H9 (cell line): ENCODE measurements at regions not wholly inside any gene's neighbourhood (a gene's known extent, or its start where the extent isn't known, plus 50 kb on each side); places are given as distances from the start of the nearest gene placed in this dataset.

Experiments used
- DNase-seq: peaks from one replicate; pipeline ENCODE4 v3.0.0-alpha.2; 2017
- H2AFZ ChIP-seq: one replicate; pipeline ENCODE4 v1.6.1; 2013; ENCODE audit warnings: mild to moderate bottlenecking, low read length, control low read depth, moderate library complexity
- H2AK5ac ChIP-seq: 2 replicates; pipeline ENCODE4 v1.6.1; 2013; ENCODE audit warnings: low read length, control low read depth, mixed read lengths; ENCODE audit not compliant: insufficient read length
- H2BK120ac ChIP-seq: one replicate; pipeline ENCODE4 v1.6.1; 2013; ENCODE audit warnings: low read depth, mild to moderate bottlenecking, low read length, control low read depth, inconsistent platforms; ENCODE audit not compliant: poor library complexity, severe bottlenecking
- H2BK12ac ChIP-seq: 2 replicates; pipeline ENCODE4 v1.6.1; 2013; ENCODE audit warnings: low read length, control low read depth, mixed read lengths, low read depth; ENCODE audit not compliant: insufficient read length
- H2BK15ac ChIP-seq: 2 replicates; pipeline ENCODE4 v1.6.1; 2013; ENCODE audit warnings: low read depth, low read length, control low read depth
- H2BK20ac ChIP-seq: one replicate; pipeline ENCODE4 v1.6.1; 2013; ENCODE audit warnings: low read depth, mild to moderate bottlenecking, low read length, control low read depth, inconsistent platforms; ENCODE audit not compliant: poor library complexity, severe bottlenecking
- H2BK5ac ChIP-seq: 2 replicates; pipeline ENCODE4 v1.6.1; 2013; ENCODE audit warnings: low read length, control low read depth, mixed read lengths; ENCODE audit not compliant: insufficient read length
- H3K14ac ChIP-seq: 2 replicates; pipeline ENCODE4 v1.6.1; 2013; ENCODE audit warnings: low read length, control low read depth; ENCODE audit not compliant: insufficient read depth
- H3K18ac ChIP-seq: 2 replicates; pipeline ENCODE4 v1.6.1; 2013; ENCODE audit warnings: low read depth, mild to moderate bottlenecking, mixed read lengths, low read length, control low read depth; ENCODE audit not compliant: insufficient read length
- H3K23ac ChIP-seq: 2 replicates; pipeline ENCODE4 v1.6.1; 2013; ENCODE audit warnings: low read length, control low read depth, mixed read lengths, low read depth; ENCODE audit not compliant: insufficient read length
- H3K23me2 ChIP-seq: 2 replicates; pipeline ENCODE4 v1.6.1; 2013; ENCODE audit warnings: low read depth, mild to moderate bottlenecking, mixed read lengths, low read length, control low read depth; ENCODE audit not compliant: insufficient read length, poor library complexity, severe bottlenecking
- H3K27ac ChIP-seq: 2 replicates; pipeline ENCODE4 v1.5.1; 2013; ENCODE audit warnings: low read length, control low read depth, mixed read lengths, low read depth; ENCODE audit not compliant: insufficient read length
- H3K27me3 ChIP-seq: 2 replicates; pipeline ENCODE4 v1.6.1; 2013; ENCODE audit warnings: low read length, control low read depth, inconsistent platforms; ENCODE audit not compliant: insufficient read depth
- H3K4ac ChIP-seq: 2 replicates; pipeline ENCODE4 v1.6.1; 2013; ENCODE audit warnings: low read depth, mild to moderate bottlenecking, control low read depth, inconsistent platforms, low read length, moderate library complexity
- H3K4me1 ChIP-seq: 2 replicates; pipeline ENCODE4 v1.6.1; 2013; ENCODE audit warnings: low read length, control low read depth, inconsistent platforms; ENCODE audit not compliant: insufficient read depth
- H3K4me2 ChIP-seq: 2 replicates; pipeline ENCODE4 v1.6.1; 2013; ENCODE audit warnings: low read length, control low read depth, mixed read lengths; ENCODE audit not compliant: insufficient read length, insufficient read depth
- H3K56ac ChIP-seq: 2 replicates; pipeline ENCODE4 v1.6.1; 2013; ENCODE audit warnings: low read depth, mild to moderate bottlenecking, mixed read lengths, low read length, control low read depth; ENCODE audit not compliant: insufficient read length
- H3K79me1 ChIP-seq: 2 replicates; pipeline ENCODE4 v1.6.1; 2013; ENCODE audit warnings: low read depth, mild to moderate bottlenecking, moderate library complexity, low read length, control low read depth, inconsistent platforms; ENCODE audit not compliant: insufficient read depth, poor library complexity, severe bottlenecking
- H3K79me2 ChIP-seq: 2 replicates; pipeline ENCODE4 v1.6.1; 2013; ENCODE audit warnings: low read length, control low read depth, inconsistent platforms; ENCODE audit not compliant: insufficient read depth
- H3K9ac ChIP-seq: 2 replicates; pipeline ENCODE4 v1.6.1; 2013; ENCODE audit warnings: low read length, control low read depth, mixed read lengths; ENCODE audit not compliant: insufficient read length; ENCODE audit errors: extremely low read depth
- H3K9me3 ChIP-seq: one replicate; pipeline ENCODE4 v1.6.1; 2013; ENCODE audit warnings: low read depth, low read length, inconsistent platforms; ENCODE audit not compliant: control insufficient read depth
- H3T11ph ChIP-seq: one replicate; pipeline ENCODE4 v1.6.1; 2013; ENCODE audit warnings: mild to moderate bottlenecking, low read length, control low read depth, inconsistent platforms
- H4K20me1 ChIP-seq: one replicate; pipeline ENCODE4 v1.6.1; 2013; ENCODE audit not compliant: control insufficient read depth, insufficient read length, insufficient read depth
- H4K5ac ChIP-seq: 2 replicates; pipeline ENCODE4 v1.6.1; 2013; ENCODE audit warnings: low read depth, mild to moderate bottlenecking, mixed read lengths, low read length, control low read depth; ENCODE audit not compliant: insufficient read length
- H4K8ac ChIP-seq: replicated peaks from 2 replicates; pipeline ENCODE4 v1.6.1; 2013; ENCODE audit warnings: low read length, control low read depth, mixed read lengths, low read depth; ENCODE audit not compliant: insufficient read length
- H4K91ac ChIP-seq: 2 replicates; pipeline ENCODE4 v1.6.1; 2013; ENCODE audit warnings: low read depth, mild to moderate bottlenecking, moderate library complexity, mixed read lengths, low read length, control low read depth; ENCODE audit not compliant: insufficient read length
- H3K27ac Mint-ChIP-seq, 3 experiments: 2 replicates in 2 of 3; 3 replicates in 1 of 3; pipeline ENCODE4 v1.8.0; 2020 to 2021; ENCODE audit warnings: mixed read lengths in 3 of 3, mild to moderate bottlenecking in 1 of 3, moderate library complexity in 1 of 3
- H3K27me3 Mint-ChIP-seq: 2 replicates; pipeline ENCODE4 v1.8.0; 2021; ENCODE audit warnings: low read depth, mild to moderate bottlenecking, moderate library complexity, mixed read lengths
- H3K36me3 Mint-ChIP-seq, 3 experiments: 2 replicates in 2 of 3; 3 replicates in 1 of 3; pipeline ENCODE4 v1.8.0; 2020 to 2021; ENCODE audit warnings: low read depth in 3 of 3, mixed read lengths in 3 of 3; ENCODE audit not compliant: insufficient read depth in 1 of 3
- H3K4me1 Mint-ChIP-seq, 2 experiments: 2 replicates each; pipeline ENCODE4 v1.8.0; 2020; ENCODE audit warnings: mixed read lengths in 2 of 2
- H3K4me3 Mint-ChIP-seq, 2 experiments: 2 replicates in 1 of 2; 3 replicates in 1 of 2; pipeline ENCODE4 v1.8.0; 2020 to 2021; ENCODE audit warnings: mild to moderate bottlenecking in 2 of 2, mixed read lengths in 2 of 2, moderate library complexity in 1 of 2
- H3K9me3 Mint-ChIP-seq, 2 experiments: 2 replicates in 1 of 2; 3 replicates in 1 of 2; pipeline ENCODE4 v1.8.0; 2020; ENCODE audit warnings: mild to moderate bottlenecking in 2 of 2, mixed read lengths in 2 of 2, moderate library complexity in 1 of 2
- WGBS: extraction: QIAGEN DNeasy Blood & Tissue Kit; methylation state at CpG from one replicate; pipeline ENCODE4 v1.1.7; 2013; ENCODE audit warnings: missing lambda C conversion rate, low lambda C conversion rate, mixed read lengths; ENCODE audit not compliant: insufficient read length; ENCODE audit errors: extremely low coverage; 5-methylcytosine and 5-hydroxymethylcytosine counted together
- TF ChIP-seq, protein P1 (sequence below): fragments of 200-600 bp; sonication (generic); conservative IDR thresholded peaks from 3 replicates; pipeline ENCODE4 v1.8.0; 2021; ENCODE audit warnings: antibody characterized with exemption, mild to moderate bottlenecking

DNA sequence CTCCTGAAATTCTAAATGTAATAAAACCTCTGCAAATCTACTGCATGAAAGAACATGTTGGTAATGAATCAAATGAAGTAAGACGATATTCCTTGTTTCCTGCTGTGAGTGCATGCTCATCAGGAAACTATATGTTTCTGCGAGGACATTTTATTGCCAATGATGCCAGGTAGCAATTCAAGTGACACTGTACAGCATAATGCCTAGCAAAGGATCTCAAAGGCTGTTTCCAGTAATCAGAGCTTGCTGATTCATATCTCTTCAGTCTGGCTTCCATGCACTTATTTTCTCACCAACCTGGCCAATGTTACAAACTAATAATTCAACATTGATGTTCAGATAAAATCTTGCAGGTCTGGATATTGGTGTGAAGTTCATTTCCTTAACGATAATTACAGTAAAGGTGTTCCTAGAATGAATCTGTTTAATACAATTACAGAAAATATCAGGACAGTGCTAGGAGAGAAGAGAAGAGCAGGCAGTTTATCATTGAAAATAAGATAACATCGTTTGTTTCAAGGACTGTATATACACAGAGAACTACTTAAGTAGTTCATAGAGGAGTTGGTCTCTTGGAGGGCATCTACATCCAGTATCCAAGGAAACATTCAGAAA lies 568.5 kb upstream of the SOX11 start:
- Histone ChIP-seq H3K18ac (no peak overlapping the region), H3K79me1 (no peaks in the 10 kb centered on the region), H3K56ac (no peak overlapping the region), H4K8ac (no peak overlapping the region), H3K9me3 (no peaks in the 10 kb centered on the region), H3K23ac (no peak overlapping the region), H3K9ac (no peak overlapping the region), H2BK120ac (no peak overlapping the region), H2BK5ac (no peak overlapping the region), H3K14ac (no peak overlapping the region), H2AFZ (no peak overlapping the region), H3K79me2 (no peaks in the 10 kb centered on the region), H3K4me1 (0 out of 2 replicates have a peak, but pooled peaks cover 3% of the 10 kb centered on the region), H4K20me1 (no peaks in the 10 kb centered on the region), H2BK15ac (no peak overlapping the region), H3T11ph (peak overlapping the region; percentile 76), H4K5ac (no peak overlapping the region), H2BK20ac (no peak overlapping the region), H2AK5ac (no peak overlapping the region), H3K27ac (no peak overlapping the region), H3K27me3 (no peaks in the 10 kb centered on the region), H3K23me2 (no peaks in the 10 kb centered on the region), H2BK12ac (no peak overlapping the region), H3K4ac (no peak overlapping the region), H4K91ac (no peak overlapping the region), H3K4me2 (no peak overlapping the region)
- Mint-ChIP-seq H3K27ac (no peak overlapping the region; a peak in 1 of 7 replicates), H3K36me3 (no peaks in the 10 kb centered on the region), H3K9me3 (no peaks in the 10 kb centered on the region), H3K27me3 (no peaks in the 10 kb centered on the region), H3K4me1 (peaks cover 30 to 34% of the 10 kb centered on the region in 2 experiments), H3K4me3 (no peak overlapping the region; a peak in 1 of 5 replicates)
- WGBS: no CpG with 5 or more reads among the region's 4 CpGs
- TF ChIP-seq, protein P1, sequence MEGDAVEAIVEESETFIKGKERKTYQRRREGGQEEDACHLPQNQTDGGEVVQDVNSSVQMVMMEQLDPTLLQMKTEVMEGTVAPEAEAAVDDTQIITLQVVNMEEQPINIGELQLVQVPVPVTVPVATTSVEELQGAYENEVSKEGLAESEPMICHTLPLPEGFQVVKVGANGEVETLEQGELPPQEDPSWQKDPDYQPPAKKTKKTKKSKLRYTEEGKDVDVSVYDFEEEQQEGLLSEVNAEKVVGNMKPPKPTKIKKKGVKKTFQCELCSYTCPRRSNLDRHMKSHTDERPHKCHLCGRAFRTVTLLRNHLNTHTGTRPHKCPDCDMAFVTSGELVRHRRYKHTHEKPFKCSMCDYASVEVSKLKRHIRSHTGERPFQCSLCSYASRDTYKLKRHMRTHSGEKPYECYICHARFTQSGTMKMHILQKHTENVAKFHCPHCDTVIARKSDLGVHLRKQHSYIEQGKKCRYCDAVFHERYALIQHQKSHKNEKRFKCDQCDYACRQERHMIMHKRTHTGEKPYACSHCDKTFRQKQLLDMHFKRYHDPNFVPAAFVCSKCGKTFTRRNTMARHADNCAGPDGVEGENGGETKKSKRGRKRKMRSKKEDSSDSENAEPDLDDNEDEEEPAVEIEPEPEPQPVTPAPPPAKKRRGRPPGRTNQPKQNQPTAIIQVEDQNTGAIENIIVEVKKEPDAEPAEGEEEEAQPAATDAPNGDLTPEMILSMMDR: no peak
- DNase-seq: no peak
